C4-2B (cell line): ENCODE measurements at regions not wholly inside any gene's neighbourhood (a gene's known extent, or its start where the extent isn't known, plus 50 kb on each side); places are given as distances from the start of the nearest gene placed in this dataset.

Experiments used
- CTCF ChIP-seq: fragments of 450-650 bp; conservative IDR thresholded peaks from 2 replicates; pipeline ENCODE4 v1.5.1; 2017; ENCODE audit warnings: mild to moderate bottlenecking
- ZFX ChIP-seq: fragments of 450-650 bp; IDR thresholded peaks from 2 replicates; pipeline ENCODE4 v1.6.1; 2017

GRCh38 chr20:12581644-12582289 lies 427.0 kb upstream of the SPTLC3 start:
- TF ChIP-seq CTCF (no peak), ZFX (no peak)
